ENCODE measurements at regions not wholly inside any gene's neighbourhood (a gene's known extent, or its start where the extent isn't known, plus 50 kb on each side); places are given as distances from the start of the nearest gene placed in this dataset.

GRCh38 chr17:52384695-52385094 is 226.2 kb upstream of the CA10 start:
- intact Hi-C loops (cut with micrococcal nuclease; ENCODE audit: unreplicated experiment) (no loop called here), in situ Hi-C loops (cut with HindIII; ENCODE audit: extremely low pct_ligation_motif_present, low pct_unique_long_range_greater_than_20kb) (no loop called here)
- no peak for ATAC-seq
- no peak for TF ChIP-seq ZNF770 (CRISPR knock-in tag; IDR thresholded peaks at IDR 0.05)
- TF ChIP-seq TRAFD1 (CRISPR knock-in tag; IDR thresholded peaks at IDR 0.05; ENCODE audit: borderline replicate concordance) = no peak
- no peak for TF ChIP-seq ZNF225 (CRISPR knock-in tag; IDR thresholded peaks at IDR 0.05)
- TF ChIP-seq ZNF615 (CRISPR knock-in tag; IDR thresholded peaks at IDR 0.05; ENCODE audit: borderline replicate concordance) = no peak
- Histone ChIP-seq H3K36me3 (replicated peaks in 1 of 2; ENCODE audit: control insufficient read depth in 1 of 2, insufficient read depth in 2 of 2, low read length in 2 of 2) (no peaks in the 10 kb centered on the region), H3K79me2 (ENCODE audit: insufficient read depth, low read length) (no peaks in the 10 kb centered on the region), H3K4me2 (ENCODE audit: low read depth, low read length) (no peak overlapping the region), H3K4me3 (replicated peaks in 1 of 3; ENCODE audit: insufficient read depth in 1 of 3, low read depth in 2 of 3, low read length in 3 of 3) (no peak overlapping the region), H2AFZ (ENCODE audit: low read length) (no peak overlapping the region), H3K9ac (ENCODE audit: insufficient read depth, low read depth, low read length) (no peak overlapping the region), H3K27ac (ENCODE audit: extremely low read length, insufficient read depth, low read length) (no peak overlapping the region), H4K20me1 (ENCODE audit: insufficient read depth, low read length) (no peaks in the 10 kb centered on the region), H3K9me3 (ENCODE audit: low read length) (0 out of 2 replicates have a peak, but pooled peaks cover 9% of the 10 kb centered on the region), H3K27me3 (ENCODE audit: control insufficient read depth in 1 of 2, insufficient read depth in 2 of 2, low read length in 2 of 2) (no peaks in the 10 kb centered on the region), H3K4me1 (ENCODE audit: insufficient read depth, low read length) (peaks cover 5% of the 10 kb centered on the region)
- no TSS peak for BruUV-seq (replicated peaks)
- ChIA-PET POLR2A (no interaction called here), CTCF (ENCODE audit: low intra/inter-chr PET ratio, low total read pairs) (no interaction called here)
- 9% methylated on average over 5 of the region's 5 CpGs for WGBS (ENCODE audit: low lambda C conversion rate)
- no peak for DNase-seq (ENCODE audit: low spot score)
- FAIRE-seq = no peak

All from HepG2 (cell line).